NB4 (cell line): ENCODE measurements at regions not wholly inside any gene's neighbourhood (a gene's known extent, or its start where the extent isn't known, plus 50 kb on each side); places are given as distances from the start of the nearest gene placed in this dataset.

ENCODE experiments used
- CTCF ChIP-seq: IDR thresholded peaks from one replicate; pipeline ENCODE4 v1.5.1; 2012; ENCODE audit warnings: low read depth, low read length
- MAX ChIP-seq: IDR thresholded peaks from 2 replicates; pipeline ENCODE4 v1.6.1; 2011; ENCODE audit warnings: low read depth, low read length
- MYC ChIP-seq: IDR thresholded peaks from 2 replicates; pipeline ENCODE4 v1.6.1; 2011; ENCODE audit warnings: low read depth, low read length
- POLR2A ChIP-seq: IDR thresholded peaks from 2 replicates; pipeline ENCODE4 v1.6.1; 2011; ENCODE audit warnings: mild to moderate bottlenecking; ENCODE audit not compliant: insufficient read length; ENCODE audit errors: extremely low read depth

- TF ChIP-seq CTCF (no peak), POLR2A (no peak), MAX (no peak), MYC (no peak)
These were observed 174.2 kb upstream of the VIPR2 start for GRCh38 chr7:159318682-159319351.
